GM12878 (cell line): ENCODE measurements at regions not wholly inside any gene's neighbourhood (a gene's known extent, or its start where the extent isn't known, plus 50 kb on each side); places are given as distances from the start of the nearest gene placed in this dataset.

ENCODE experiments used
- ATAC-seq: fragments of 200-7000 bp; cut with Tn5 transposase; 3 replicates; pipeline ENCODE4 v1.9.1; 2020; ENCODE audit warnings: mild to moderate bottlenecking, moderate library complexity
- BruUV-seq: library from RNA; stranded (reverse); fragments of 400-500 nt; replicated peaks from 2 replicates; lab custom pipeline; 2021; lab: Mats Ljungman, UMichigan
- CTCF ChIA-PET: fragments of 300-600 bp; sonication (Branson Sonifier 250); formaldehyde crosslinking; extraction: SDS; loops from one replicate; lab custom pipeline; 2021; ENCODE audit warnings: inconsistent platforms; lab: Yijun Ruan, JAX
- POLR2A ChIA-PET: fragments of 350-600 bp; formaldehyde crosslinking; extraction: SDS; loops from one replicate; lab custom pipeline; 2021; ENCODE audit warnings: inconsistent platforms; lab: Charles Lee
- RAD21 ChIA-PET: fragments of 300-600 bp; sonication (Branson Sonifier 250); formaldehyde crosslinking; loops from one replicate; lab custom pipeline; 2023; ENCODE audit warnings: antibody characterized with exemption; ENCODE audit not compliant: unreplicated experiment; lab: Charles Lee
- SMC1A ChIA-PET: fragments of 300-600 bp; sonication (Branson Sonifier 250); formaldehyde crosslinking; loops from one replicate; lab custom pipeline; 2023; ENCODE audit not compliant: unreplicated experiment, uncharacterized antibody; lab: Charles Lee
- DNase-seq: peaks from one replicate; pipeline ENCODE4 v3.0.0-alpha.2; 2011; ENCODE audit warnings: low read depth, low spot score
- FAIRE-seq: peaks from 3 replicates; lab custom pipeline; 2011; peaks lifted over from hg19 to GRCh38; lab: Jason Lieb, UNC
- H2AFZ ChIP-seq: 2 replicates; pipeline ENCODE4 v1.6.0; 2011; ENCODE audit warnings: low read depth, low read length, control low read depth; ENCODE audit not compliant: control insufficient read depth
- H3K27ac ChIP-seq: 2 replicates; pipeline ENCODE4 v1.5.1; 2011; ENCODE audit warnings: control low read depth; ENCODE audit not compliant: control insufficient read depth, insufficient read depth
- H3K27me3 ChIP-seq, 2 experiments: replicated peaks in 1 of 2; 2 replicates each; pipeline versions ENCODE4 v1.6.0 to v1.6.1; 2011; ENCODE audit warnings: low read length in 1 of 2; ENCODE audit not compliant: control insufficient read depth in 2 of 2, insufficient read depth in 2 of 2
- H3K36me3 ChIP-seq, 2 experiments: 2 replicates each; pipeline ENCODE4 v1.5.1; 2011; ENCODE audit warnings: low read length in 1 of 2; ENCODE audit not compliant: control insufficient read depth in 2 of 2, insufficient read depth in 2 of 2
- H3K4me1 ChIP-seq: 2 replicates; pipeline ENCODE4 v1.6.1; 2011; ENCODE audit warnings: mild to moderate bottlenecking, low read length, moderate library complexity, mixed read lengths; ENCODE audit not compliant: control insufficient read depth, insufficient read depth
- H3K4me2 ChIP-seq: 2 replicates; pipeline ENCODE4 v1.6.0; 2011; ENCODE audit warnings: control low read depth; ENCODE audit not compliant: control insufficient read depth, insufficient read depth
- H3K4me3 ChIP-seq: fragments of 200-600 bp; sonication (generic); 2 replicates; pipeline ENCODE4 v1.5.1; 2016
- H3K79me2 ChIP-seq: 2 replicates; pipeline ENCODE4 v1.6.0; 2011; ENCODE audit warnings: low read length; ENCODE audit not compliant: control insufficient read depth, insufficient read depth
- H3K9ac ChIP-seq: 2 replicates; pipeline ENCODE4 v1.8.0; 2011; ENCODE audit warnings: low read length, control low read depth, mixed read lengths; ENCODE audit not compliant: control insufficient read depth, insufficient read depth
- H3K9me3 ChIP-seq: replicated peaks from 3 replicates; pipeline ENCODE4 v1.5.1; 2011; ENCODE audit warnings: mild to moderate bottlenecking, low read length; ENCODE audit not compliant: control insufficient read depth, insufficient read depth
- H4K20me1 ChIP-seq: 2 replicates; pipeline ENCODE4 v1.6.0; 2011; ENCODE audit not compliant: control insufficient read depth, insufficient read depth
- CHD1 ChIP-seq: IDR thresholded peaks from 2 replicates; pipeline ENCODE4 v1.6.1; 2012; ENCODE audit warnings: low read depth, low read length, improper control_type of control experiment
- FOS ChIP-seq: IDR thresholded peaks from 3 replicates; pipeline ENCODE4 v1.6.1; 2011; ENCODE audit warnings: borderline replicate concordance; ENCODE audit not compliant: insufficient read length; ENCODE audit errors: extremely low read depth
- JUNB ChIP-seq: IDR thresholded peaks from 2 replicates; pipeline ENCODE4 v1.6.1; 2016; ENCODE audit warnings: antibody characterized with exemption, mild to moderate bottlenecking
- JUND ChIP-seq: IDR thresholded peaks from 2 replicates; pipeline ENCODE4 v1.6.1; 2012; ENCODE audit warnings: low read depth, mild to moderate bottlenecking, low read length, improper control_type of control experiment, moderate library complexity
- MYB ChIP-seq: fragments of 150-350 bp; IDR thresholded peaks from 2 replicates; pipeline ENCODE4 v1.6.1; 2014; ENCODE audit warnings: mild to moderate bottlenecking, low read depth, low read length, borderline replicate concordance
- NR2C1 ChIP-seq: fragments of 450-650 bp; IDR thresholded peaks from 2 replicates; pipeline ENCODE4 v1.6.1; 2017; ENCODE audit warnings: antibody characterized with exemption, mild to moderate bottlenecking, moderate library complexity
- PKNOX1 ChIP-seq: fragments of 450-650 bp; IDR thresholded peaks from 2 replicates; pipeline ENCODE4 v1.6.1; 2016; ENCODE audit warnings: mild to moderate bottlenecking
- RBBP5 ChIP-seq: fragments of 200-600 bp; sonication (generic); conservative IDR thresholded peaks from 2 replicates; pipeline ENCODE4 v1.6.1; 2016
- REST ChIP-seq: IDR thresholded peaks from 2 replicates; pipeline ENCODE4 v1.6.1; 2012; ENCODE audit warnings: mild to moderate bottlenecking, low read depth, low read length
- SKIL ChIP-seq: fragments of 450-650 bp; IDR thresholded peaks from 2 replicates; pipeline ENCODE4 v1.6.1; 2017; ENCODE audit warnings: mild to moderate bottlenecking, low read depth, inconsistent platforms; ENCODE audit not compliant: poor library complexity, severe bottlenecking
- WGBS: methylation state at CpG from one replicate; pipeline ENCODE4 v1.1.6; 2016; ENCODE audit warnings: low lambda C conversion rate; ENCODE audit not compliant: insufficient replicate concordance, insufficient coverage; ENCODE audit errors: missing lambda C conversion rate; 5-methylcytosine and 5-hydroxymethylcytosine counted together
- in situ Hi-C: fragments of 300-500 bp; cut with MboI; formaldehyde crosslinking; loops from 9 replicates; pipeline ENCODE4 v1.14.3; 2018; ENCODE audit warnings: mixed read lengths
- intact Hi-C: fragments of 100-400 bp; cut with micrococcal nuclease; formaldehyde crosslinking; loops from one replicate; pipeline ENCODE4 v1.14.2; 2022; ENCODE audit not compliant: unreplicated experiment

- no peak overlapping the region for H3K4me2 ChIP-seq
- no peak for ATAC-seq
- RAD21 ChIA-PET, result no interaction called here
- FAIRE-seq, result no peak
- TF ChIP-seq FOS (no peak), JUNB (no peak), CHD1 (no peak), MYB (no peak)
- SMC1A ChIA-PET, result interaction anchor here (0.8 to 1.6 kb wide), 4 partner anchors 9 to 431 kb away, joined by 3 to 4 read pairs (median 3); no protein-coding TSS in a partner anchor
- H3K27ac ChIP-seq, result no peak overlapping the region
- CTCF ChIA-PET, result interaction anchor here (0.7 to 3.0 kb wide), 6 partner anchors 16 to 325 kb away, joined by 3 to 10 read pairs (median 6); no protein-coding TSS in a partner anchor
- H3K4me3 ChIP-seq, result no peak overlapping the region
- POLR2A ChIA-PET, result no interaction called here
- no peak for DNase-seq
- no peaks in the 10 kb centered on the region for H3K79me2 ChIP-seq
- 21% methylated on average over 6 of the region's 6 CpGs for WGBS
- H3K4me1 ChIP-seq, result no peaks in the 10 kb centered on the region
- H3K9ac ChIP-seq, result no peak overlapping the region
- intact Hi-C loops, result no loop called here
- in situ Hi-C loops, result no loop called here
- no peaks in the 10 kb centered on the region for H4K20me1 ChIP-seq
- H2AFZ ChIP-seq, result no peak overlapping the region
- no peaks in the 10 kb centered on the region for H3K36me3 ChIP-seq
- no TSS peak for BruUV-seq
- H3K9me3 ChIP-seq, result no peaks in the 10 kb centered on the region
- no peaks in the 10 kb centered on the region for H3K27me3 ChIP-seq
Observed at GRCh38 chr7:112573302-112574039, 92.7 kb downstream of the LSMEM1 start.

- Histone ChIP-seq H3K9me3 (no peaks in the 10 kb centered on the region), H2AFZ (no peak overlapping the region), H3K9ac (no peak overlapping the region), H3K36me3 (no peaks in the 10 kb centered on the region), H3K4me2 (no peak overlapping the region), H3K4me1 (no peaks in the 10 kb centered on the region), H4K20me1 (no peaks in the 10 kb centered on the region), H3K79me2 (no peaks in the 10 kb centered on the region), H3K27me3 (no peaks in the 10 kb centered on the region), H3K4me3 (no peak overlapping the region), H3K27ac (no peak overlapping the region)
- ATAC-seq (no peak), DNase-seq (no peak), FAIRE-seq (no peak)
- WGBS, result 0% methylated on average over 1 of the region's 1 CpG
- ChIA-PET POLR2A (no interaction called here), CTCF (no interaction called here), RAD21 (no interaction called here), SMC1A (no interaction called here)
- intact Hi-C loops, result no loop called here
- no TSS peak for BruUV-seq
- in situ Hi-C loops, result no loop called here
- no peak for TF ChIP-seq PKNOX1
- TF ChIP-seq SKIL, result no peak
- TF ChIP-seq RBBP5, result no peak
- TF ChIP-seq NR2C1, result no peak
- TF ChIP-seq REST, result no peak
- TF ChIP-seq JUND, result no peak
Observed at GRCh38 chr7:112575864-112576263, 95.1 kb downstream of the LSMEM1 start.
